Retinal pigment epithelial cell (primary cell): ENCODE measurements at regions not wholly inside any gene's neighbourhood (a gene's known extent, or its start where the extent isn't known, plus 50 kb on each side); places are given as distances from the start of the nearest gene placed in this dataset.

Source experiments
- DNase-seq: peaks from one replicate; pipeline ENCODE4 v3.0.0-alpha.2; 2010; ENCODE audit warnings: low read depth
- H3K4me3 ChIP-seq: 2 replicates; pipeline ENCODE4 v1.5.1; 2011; ENCODE audit warnings: mild to moderate bottlenecking, low read length, control low read depth, moderate library complexity
- TF ChIP-seq, protein P1 (sequence below): conservative IDR thresholded peaks from 2 replicates; pipeline ENCODE4 v1.5.1; 2011; ENCODE audit warnings: low read depth, low read length, control low read depth, inconsistent platforms

DNA sequence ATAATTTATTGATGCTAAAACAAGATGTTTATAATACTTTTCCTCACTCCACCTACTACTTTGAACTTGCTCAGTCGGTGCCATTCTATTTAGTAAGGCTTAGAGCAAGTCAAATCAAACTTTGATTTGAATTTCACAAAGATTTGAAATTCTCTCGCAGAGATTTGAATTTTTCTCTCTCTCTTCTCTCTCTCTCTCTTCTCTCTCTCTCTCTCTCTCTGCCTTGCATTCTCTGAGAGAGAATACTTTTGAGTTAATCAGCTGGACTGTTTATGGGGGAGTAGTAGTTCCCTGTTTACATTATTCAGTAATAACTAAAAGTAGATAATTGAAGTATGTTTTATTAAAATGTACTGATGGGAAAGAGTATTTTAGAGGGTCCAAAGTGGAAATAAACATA, 488.5 kb upstream of the ANKRD30A start:
- no peak for DNase-seq
- TF ChIP-seq, protein P1, sequence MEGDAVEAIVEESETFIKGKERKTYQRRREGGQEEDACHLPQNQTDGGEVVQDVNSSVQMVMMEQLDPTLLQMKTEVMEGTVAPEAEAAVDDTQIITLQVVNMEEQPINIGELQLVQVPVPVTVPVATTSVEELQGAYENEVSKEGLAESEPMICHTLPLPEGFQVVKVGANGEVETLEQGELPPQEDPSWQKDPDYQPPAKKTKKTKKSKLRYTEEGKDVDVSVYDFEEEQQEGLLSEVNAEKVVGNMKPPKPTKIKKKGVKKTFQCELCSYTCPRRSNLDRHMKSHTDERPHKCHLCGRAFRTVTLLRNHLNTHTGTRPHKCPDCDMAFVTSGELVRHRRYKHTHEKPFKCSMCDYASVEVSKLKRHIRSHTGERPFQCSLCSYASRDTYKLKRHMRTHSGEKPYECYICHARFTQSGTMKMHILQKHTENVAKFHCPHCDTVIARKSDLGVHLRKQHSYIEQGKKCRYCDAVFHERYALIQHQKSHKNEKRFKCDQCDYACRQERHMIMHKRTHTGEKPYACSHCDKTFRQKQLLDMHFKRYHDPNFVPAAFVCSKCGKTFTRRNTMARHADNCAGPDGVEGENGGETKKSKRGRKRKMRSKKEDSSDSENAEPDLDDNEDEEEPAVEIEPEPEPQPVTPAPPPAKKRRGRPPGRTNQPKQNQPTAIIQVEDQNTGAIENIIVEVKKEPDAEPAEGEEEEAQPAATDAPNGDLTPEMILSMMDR: no peak
- no peak overlapping the region for H3K4me3 ChIP-seq

GRCh38 chr10:36636285-36636839, 489.0 kb upstream of the ANKRD30A start:
- TF ChIP-seq, protein P1: no peak
- H3K4me3 ChIP-seq: no peak overlapping the region
- no peak for DNase-seq

DNA sequence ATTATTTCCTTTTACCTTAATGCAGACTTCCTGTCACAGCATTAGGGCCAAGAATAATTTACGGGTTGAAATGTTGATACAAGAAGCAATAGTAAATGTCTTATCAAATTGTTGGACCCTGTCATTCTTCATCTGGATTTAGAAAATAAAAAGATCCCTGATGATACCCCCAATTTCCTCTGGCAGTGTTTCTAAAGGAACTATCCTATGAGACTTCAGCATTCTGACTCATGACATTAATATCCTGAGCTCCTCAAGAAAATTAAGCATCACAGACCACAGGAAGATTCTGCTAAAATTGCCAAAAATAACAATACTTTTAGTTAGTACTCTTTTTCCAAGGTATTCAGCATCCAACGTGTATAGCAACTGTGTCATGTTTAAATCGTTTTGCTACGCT, 490.5 kb upstream of the ANKRD30A start:
- no peak overlapping the region for H3K4me3 ChIP-seq
- TF ChIP-seq, protein P1: no peak
- no peak for DNase-seq

DNA sequence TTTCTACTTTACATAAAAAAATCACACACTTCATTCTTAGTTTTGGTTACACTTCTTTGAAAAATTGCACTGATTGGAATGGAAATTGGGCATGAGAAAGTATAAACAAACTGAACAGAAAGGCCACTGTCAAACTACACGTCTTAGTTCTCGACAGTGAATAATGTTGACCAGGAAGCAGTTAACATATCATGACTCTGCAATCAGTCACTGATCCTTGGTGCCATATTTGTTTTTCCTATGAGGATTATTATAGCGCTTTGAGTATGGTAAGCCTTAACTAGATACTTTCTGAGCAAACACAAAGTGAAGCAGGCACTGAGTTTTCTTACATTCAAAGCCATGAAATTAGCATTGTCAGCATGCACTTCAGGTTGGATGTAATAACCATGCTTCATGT, 495.1 kb upstream of the ANKRD30A start:
- no peak for DNase-seq
- TF ChIP-seq, protein P1: no peak
- no peak overlapping the region for H3K4me3 ChIP-seq

GRCh38 chr10:36629476-36629875, 495.9 kb upstream of the ANKRD30A start:
- TF ChIP-seq, protein P1: no peak
- no peak overlapping the region for H3K4me3 ChIP-seq
- DNase-seq: no peak

GRCh38 chr10:36624551-36625100, 500.8 kb upstream of the ANKRD30A start:
- TF ChIP-seq, protein P1: no peak
- H3K4me3 ChIP-seq: no peak overlapping the region
- DNase-seq: no peak

- no peak for DNase-seq
- no peak overlapping the region for H3K4me3 ChIP-seq
- TF ChIP-seq, protein P1: no peak
Observed at GRCh38 chr10:36621346-36621745, 504.1 kb upstream of the ANKRD30A start.
